C1 segment of cervical spinal cord (tissue), 14 donors: ENCODE measurements at regions not wholly inside any gene's neighbourhood (a gene's known extent, or its start where the extent isn't known, plus 50 kb on each side); places are given as distances from the start of the nearest gene placed in this dataset.
"Not testable (repeated sequence)": the region's sequence is repeated elsewhere in the genome, so short reads cannot be mapped to it uniquely, and the experiment has no call there.

Source experiments
- DNase-seq, 14 donors: peaks; one replicate each; lab custom pipeline; 2025; lab: John Stamatoyannopoulos, UW

DNA sequence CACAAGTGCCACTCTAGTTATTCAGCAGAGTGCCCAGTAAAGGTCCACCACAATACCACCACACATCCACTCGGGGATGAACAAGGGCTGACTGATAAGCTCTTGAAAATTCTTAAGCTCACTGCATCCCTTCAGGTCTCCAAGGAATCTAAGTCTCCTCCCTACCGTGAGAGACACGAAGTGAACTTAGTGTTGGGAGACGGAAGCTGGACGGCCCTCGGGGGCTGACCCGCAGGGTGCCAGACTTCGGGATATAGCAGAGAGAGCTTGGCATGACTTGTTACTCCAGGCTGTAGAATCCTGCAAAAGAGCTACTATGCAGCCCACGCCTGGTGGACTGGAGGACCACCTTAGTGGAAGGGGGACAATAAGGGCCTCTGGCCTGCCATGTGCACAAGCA lies 75.1 kb downstream of the LYZL1 start:
- not testable (repeated sequence) for DNase-seq

DNA sequence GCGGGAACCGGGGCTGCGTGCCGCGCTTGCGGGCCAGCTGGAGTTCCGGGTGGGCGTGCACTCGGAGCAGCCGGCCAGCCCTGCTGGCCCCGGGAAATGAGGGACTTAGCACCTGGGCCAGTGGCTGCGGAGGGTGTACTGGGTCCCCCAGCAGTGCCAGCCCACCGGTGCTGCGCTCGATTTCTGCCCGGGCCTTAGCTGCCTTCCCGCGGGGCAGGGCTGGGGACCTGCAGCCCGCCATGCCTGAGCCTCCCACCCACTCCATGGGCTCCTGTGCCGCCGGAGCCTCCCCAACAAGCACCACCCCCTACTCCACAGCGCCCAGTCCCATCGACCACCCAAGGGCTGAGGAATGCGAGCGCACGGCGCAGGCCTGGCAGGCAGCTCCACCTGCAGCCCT lies 77.3 kb downstream of the LYZL1 start:
- DNase-seq = not testable (repeated sequence)

DNA sequence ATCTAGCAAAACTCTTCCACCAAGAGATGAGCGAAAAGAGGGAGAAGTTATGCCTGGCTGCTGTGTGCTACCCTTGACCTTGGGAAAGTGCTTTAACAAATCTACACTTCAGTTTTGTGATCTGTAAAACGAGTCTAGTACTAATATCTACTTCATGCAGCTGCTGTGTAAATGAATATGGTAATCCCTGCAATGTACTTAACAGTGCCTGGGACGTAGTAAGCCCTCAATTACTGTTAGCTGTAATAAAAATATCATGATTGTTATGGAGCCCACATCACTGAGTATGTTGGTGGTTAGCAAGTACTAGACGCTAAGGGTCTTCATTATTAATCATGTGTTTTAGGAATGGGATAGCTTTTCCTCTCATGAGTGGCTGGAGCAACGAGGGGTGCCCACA lies 80.5 kb downstream of the LYZL1 start:
- DNase-seq = no peak

DNA sequence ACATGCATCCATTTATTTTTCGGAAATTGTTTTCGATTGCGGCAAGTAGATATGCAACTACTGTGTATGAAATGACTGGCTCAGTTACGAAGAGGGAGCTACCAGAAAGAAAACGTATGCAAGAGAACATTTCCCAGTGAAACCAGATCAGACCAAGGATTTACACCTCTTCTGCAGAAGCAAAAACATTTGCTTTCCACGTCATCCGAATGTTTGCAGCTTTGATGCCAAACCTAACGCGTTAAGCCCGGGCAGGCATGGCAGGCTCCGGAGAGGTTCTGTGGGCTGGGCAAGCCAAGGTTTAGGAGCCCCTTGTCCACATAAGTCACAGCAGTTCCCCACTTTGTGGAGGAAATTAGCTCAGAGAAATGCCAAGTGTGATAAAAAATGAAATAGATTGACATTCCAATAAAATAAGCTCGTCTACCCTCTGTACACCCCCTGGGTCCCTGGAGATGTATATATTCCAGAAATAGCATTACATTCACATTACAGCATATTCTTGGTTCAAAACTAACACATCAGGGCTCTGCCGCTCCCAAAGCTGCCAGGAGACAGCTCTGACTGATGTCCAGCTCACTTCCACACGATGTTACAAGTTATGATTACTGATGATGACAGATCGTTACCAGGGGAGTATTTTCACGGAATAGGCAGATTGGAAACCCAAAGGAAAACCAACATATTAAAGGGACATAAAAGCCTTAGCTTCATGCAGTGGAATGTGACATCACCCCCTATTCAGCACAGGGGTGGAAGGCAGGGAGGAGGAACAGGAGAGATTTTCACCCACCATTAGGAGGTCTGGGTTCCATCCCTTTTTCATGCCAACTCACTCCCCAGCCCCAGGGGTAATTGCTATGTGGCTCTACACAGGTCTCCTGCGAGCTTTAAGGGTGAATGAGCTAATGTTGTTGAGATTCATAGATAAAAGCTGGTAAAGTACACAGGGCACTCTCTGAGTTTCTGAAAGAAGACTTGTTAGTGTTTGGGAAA lies 81.5 kb downstream of the LYZL1 start:
- DNase-seq = no peak

DNA sequence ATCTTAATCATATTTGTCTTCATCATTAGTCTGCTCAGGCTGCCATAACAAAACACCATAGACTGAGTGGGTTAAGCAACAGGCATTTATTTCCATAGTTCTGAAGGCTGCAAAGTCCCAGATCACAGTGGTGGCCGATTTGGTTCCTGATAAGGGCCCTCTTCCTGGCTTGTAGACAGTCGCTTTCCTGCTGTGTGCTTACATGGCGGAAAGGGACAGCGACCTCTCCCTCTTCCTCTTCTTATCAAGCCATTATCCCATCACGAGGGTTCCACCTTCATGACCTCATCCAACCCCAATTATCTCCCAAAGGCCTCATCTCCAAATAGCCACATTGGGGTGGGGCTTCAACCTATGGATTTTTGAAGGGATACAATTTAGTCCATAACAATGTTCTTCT lies 84.0 kb downstream of the LYZL1 start:
- DNase-seq = no peak

DNA sequence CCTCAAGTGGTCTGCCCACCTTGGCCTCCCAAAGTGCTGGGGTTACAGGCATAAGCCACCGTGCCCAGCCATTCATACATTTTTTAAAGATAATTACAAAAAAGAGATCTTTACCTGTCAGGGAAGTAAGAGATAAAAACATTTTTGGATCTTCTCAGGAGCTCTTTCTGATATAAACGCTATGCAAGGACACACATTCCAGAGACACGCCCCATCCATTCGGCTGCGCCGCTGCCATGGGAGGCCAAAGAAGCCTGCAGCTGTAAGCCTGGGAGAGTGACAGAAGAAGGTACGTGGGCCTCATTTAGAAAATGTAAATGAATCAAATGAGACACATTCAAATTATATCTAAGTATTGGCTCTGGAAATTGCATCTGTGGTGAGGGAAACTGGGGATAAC lies 85.3 kb downstream of the LYZL1 start:
- DNase-seq = no peak

DNA sequence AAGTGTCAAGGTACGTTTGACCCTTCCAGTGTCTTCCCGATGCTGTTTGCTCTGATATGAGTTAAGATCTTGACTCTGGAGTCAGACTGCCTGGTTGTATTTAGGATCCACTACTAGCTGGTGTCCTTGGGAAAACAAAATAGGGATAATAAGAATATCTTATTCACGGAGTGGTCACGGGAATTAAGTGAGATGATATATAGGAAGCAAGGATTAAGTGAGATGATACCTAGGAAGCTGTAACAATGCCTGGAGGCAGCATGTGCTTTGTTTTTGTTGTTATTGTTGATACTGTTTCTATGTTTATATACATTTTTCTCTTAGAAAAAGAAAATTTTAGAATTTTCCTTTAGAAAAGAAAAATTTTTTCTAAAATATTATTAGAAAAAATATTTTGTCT lies 87.0 kb downstream of the LYZL1 start:
- no peak for DNase-seq

DNA sequence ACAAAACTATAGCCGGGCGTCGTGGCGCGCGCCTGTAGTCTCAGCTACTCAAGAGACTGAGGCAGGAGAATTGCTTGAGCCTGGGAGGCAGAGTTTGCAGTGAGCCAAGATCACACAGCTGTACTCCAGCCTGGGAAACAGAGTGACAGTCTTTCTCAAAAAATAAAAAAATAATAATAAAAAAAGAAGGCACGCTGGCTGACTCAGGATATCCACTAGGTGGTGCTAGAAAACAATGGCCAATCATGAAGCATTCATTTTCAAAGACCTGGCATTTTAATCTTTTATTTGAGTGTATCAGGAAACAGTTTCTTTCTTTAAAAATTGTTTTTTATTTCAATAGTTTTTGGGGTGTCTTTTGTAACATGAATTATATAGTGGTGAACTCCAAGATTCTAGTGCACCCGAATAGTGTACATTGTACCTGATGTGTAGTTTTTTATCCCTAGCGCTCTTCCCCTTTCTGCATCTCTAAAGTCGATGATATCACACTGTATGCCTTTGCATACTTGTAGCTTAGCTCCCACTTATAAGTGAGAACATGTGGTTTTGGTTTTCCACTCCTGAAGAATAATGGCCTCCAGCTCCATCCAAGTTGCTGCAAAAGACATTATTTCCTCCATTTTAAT lies 88.6 kb downstream of the LYZL1 start:
- no peak for DNase-seq

DNA sequence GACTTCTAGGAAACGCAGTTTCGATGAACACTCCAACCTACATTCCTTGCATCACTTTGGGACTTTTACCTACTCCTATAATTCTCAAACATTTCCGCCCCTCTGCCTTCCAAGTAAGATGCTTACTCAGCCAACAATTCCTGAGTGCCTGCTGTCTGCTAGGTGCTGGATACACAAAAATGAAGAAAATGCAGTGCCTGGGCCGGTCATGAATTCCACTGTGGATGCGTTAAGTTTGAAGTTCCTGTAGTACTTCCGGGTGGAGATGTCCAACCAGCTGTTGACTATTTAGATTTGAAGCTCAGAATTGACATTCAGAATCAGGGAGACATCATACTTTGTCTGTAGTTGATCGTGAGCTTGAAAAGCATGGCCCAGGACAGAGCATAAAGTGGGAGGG lies 89.2 kb downstream of the LYZL1 start:
- no peak for DNase-seq

DNA sequence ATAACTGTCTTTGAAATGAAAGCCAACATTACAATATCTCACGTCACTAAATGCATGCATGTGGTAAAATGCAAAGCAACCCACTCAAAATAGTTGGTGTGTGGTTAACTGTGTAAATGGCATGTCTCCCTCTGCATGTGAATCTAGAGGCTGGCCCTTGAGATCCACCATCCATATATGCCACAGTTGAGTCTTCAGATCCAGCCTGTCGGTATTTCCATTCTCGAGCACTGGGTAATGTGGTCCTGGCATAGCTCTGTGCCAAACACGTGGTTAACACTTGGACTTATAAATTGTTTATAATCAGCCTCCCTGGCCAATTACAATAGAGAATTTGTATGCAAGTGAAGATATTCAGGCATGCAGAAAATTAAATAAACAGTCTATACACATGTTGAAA lies 90.3 kb downstream of the LYZL1 start:
- DNase-seq = no peak

DNA sequence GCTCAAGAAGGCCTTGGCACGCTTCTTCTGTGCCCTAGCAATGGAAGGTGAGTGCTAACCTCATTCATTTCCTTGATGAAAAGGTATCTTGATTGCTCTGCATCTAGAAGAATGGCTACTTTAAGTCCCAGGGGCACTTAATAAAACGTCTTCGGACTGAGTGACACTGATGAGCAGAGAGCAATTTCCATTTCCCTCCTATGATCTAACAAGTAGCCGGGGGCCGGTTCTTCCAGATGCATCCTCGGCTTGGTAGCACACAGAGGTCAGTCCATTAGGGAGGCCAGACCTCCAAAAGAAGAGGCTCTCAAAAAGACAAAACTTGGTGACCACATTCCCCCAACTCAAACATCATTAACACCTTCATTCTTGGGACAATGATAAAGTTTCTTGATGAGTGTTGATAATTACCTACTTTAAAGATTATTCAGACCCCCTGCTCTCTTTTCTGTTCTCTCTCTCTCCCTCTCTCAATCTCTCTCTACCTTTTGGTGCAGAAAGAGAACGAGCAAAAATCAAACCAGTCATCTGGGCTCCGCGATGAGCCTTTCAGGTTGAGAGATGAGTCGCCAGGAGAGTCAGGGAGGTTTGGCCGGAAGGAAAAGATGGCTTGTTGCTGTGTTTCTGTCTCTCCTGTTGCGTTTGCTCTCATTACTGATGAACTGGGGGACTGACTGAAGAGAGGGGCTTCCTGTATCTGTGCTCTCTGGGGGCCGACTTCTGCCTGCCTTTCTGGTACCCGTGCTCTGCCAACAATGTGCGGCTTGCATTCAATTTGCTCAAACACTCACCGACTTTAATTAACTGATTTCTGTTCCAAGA lies 91.1 kb downstream of the LYZL1 start:
- not testable (repeated sequence) for DNase-seq

DNA sequence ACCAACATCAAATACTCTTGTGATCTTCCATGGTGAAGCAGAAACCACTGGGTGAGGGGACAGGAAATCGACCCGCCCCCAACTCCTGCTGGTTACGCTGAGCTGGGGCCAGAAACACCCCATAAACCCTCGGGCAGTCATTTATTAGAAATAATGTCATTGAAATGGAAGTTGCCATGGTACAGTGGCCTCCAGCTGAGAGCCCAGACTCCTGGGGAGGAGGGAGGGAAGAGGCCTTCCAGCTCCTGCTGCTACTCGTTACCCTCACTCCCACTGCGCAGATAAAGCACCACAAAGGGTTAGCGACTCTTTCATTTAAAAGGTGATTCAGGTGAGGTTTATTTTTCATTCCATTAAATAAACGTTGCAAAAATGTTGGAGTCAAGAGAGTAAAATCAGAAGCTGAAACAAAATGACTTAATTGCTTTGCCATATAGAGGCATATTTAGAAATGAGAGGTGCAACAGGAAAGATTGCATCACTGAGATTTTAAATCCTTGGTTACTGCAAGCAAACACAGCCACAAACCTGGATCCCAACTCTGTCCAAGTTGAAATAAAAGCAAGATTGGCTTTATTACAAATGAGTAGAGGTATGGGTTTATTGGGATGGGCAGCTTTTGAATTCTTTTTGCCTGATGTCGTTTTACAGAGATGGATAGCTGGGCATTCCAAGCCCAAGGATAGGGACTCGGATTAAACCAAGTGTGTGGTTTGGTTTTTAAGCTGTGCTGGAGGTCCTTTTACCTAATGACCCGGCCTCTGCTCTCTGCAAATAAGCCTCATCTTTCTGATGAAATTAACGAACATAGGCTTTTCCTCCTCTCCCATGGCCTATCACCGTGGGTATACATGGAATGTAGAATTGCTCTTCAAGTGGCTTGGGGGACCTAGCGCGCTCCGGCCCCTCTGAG lies 92.0 kb downstream of the LYZL1 start:
- DNase-seq = not testable (repeated sequence)

DNA sequence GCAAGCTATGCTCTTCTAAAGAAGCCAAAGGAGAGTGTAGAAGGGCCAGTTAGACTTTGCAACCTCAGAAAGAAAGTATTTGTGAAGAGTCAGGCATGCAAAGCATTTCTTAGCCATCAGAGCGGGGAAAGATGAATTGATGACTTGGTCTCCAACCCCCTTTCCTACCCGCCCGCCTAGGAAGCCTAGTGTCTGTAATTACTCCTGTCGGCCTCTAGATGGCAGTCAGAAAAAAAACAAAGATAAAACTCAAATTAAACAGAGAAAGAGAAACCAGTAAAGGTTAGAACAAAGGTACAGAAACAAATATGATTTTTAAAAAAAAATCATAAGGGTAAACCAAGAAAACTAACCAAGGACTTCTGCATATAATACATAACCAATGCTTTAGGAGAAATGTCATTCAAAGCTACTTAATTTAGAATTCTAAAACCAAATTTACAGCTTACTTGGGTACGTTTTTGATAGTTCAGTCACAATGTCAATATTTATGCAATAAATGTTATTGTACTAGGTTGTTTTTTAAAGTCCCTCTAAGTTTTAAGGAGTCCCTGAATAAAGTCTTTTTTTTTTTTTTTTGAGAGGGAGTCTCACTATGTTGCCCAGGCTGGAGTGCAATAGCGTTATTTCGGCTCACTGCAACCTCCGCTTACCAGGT lies 97.6 kb downstream of the LYZL1 start:
- DNase-seq = peak in 2 of 14 donors; percentile 1 to 4

DNA sequence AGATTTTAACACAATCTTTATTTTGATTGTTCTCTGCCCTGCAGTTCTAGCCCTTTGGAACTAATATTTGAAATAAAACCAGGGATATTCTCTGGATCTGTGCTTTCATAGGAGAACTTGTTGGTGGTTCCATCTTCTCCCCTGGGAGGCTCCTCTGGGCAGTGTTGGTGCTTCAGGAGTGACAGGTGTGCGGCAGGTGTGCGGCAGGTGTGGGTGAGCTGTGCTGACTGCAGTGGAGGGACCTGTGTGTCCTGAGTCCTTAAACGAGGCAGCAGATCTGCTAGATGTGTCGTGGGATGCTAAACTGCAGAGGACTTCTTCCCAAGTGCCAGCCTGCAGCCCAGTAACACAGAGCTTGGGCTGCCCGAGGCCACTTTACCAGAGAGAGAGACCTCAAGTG lies 98.4 kb downstream of the LYZL1 start:
- no peak for DNase-seq

DNA sequence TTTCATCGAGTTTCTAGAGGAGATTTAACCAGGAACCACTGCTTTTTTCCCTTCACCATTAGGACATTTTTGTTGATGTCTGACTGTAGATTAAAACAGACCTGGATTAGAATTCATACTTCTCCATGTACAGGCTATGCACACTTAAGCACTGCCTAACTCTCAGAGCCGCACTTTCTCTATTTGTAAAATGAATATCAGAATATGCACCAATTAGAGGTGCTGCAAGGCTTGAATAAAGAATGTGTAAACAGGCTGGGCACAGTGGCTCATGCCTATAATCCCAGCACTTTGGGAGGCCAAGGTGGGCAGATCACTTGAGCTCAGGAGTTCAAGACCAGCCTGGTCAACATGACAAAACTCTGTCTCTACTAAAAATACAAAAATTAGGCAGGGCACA lies 99.2 kb downstream of the LYZL1 start:
- not testable (repeated sequence) for DNase-seq

DNA sequence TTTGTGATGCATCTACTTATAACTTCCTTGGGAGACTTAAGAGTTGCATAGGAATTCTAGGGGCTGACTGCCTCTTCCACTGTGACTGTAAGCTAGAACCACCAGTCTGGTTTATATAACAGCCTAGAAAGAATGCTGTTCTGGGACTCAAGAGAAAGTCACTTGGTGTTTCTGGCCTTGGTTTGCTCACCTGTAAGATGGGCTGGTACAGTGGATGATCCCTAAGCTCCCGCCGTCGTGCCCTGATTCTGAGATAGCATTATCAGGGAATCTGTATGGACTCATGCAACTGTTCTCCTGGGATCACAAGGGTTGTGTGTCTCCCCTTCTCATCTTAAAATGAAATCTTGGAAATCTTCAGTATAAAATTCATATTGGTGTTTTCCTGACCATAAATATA lies 100.6 kb downstream of the LYZL1 start:
- no peak for DNase-seq

DNA sequence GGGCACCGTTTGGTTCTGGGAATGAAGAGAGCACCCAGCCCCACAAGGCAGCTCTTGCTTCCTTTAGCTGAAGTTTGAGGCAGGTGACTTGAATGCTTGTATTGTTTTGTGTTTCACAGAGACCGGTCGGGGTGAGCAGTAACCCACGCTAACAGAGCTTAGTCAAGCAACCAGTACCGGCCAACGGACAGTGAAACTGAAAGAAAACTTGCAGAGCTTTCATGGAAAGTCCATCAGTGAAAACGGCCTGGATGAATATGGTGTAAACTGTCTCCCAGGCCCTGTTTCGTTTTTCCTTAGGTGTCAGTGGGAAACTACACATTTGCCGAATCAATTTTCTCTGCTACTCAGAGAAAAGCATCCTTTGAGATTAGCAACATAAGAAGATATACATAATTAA lies 101.1 kb downstream of the LYZL1 start:
- DNase-seq = no peak

DNA sequence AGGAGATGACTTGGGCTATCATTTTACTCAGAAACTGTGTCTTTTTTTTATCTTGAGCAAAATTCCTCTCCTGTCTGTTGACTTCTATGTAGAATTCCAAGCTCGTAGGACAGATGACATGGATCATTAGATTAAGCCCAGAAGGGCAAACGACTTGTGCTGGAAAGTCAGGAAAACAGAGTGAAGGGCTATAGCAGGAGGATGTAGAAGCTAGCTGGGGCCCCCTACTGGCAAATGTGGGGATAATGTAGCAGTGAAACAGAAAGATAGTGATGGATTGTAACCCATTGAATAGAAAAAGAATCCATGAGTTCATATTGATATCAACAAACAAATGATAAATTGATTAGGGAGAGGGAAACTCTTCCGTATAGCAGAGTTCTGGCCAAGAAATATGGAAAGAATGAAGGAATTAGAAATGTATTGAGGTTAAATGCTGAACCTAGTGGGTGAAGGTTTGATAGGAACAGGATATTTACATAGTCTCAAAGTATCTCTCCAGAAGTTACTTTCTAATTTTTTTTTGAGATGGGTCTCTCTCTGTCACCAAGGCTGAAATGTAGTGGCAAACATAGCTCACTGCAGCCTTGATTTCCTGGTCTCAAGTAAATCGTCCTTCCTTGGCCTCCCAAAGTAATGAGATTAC lies 103.6 kb downstream of the LYZL1 start:
- peak in 2 of 14 donors; percentile 1 to 11 for DNase-seq

DNA sequence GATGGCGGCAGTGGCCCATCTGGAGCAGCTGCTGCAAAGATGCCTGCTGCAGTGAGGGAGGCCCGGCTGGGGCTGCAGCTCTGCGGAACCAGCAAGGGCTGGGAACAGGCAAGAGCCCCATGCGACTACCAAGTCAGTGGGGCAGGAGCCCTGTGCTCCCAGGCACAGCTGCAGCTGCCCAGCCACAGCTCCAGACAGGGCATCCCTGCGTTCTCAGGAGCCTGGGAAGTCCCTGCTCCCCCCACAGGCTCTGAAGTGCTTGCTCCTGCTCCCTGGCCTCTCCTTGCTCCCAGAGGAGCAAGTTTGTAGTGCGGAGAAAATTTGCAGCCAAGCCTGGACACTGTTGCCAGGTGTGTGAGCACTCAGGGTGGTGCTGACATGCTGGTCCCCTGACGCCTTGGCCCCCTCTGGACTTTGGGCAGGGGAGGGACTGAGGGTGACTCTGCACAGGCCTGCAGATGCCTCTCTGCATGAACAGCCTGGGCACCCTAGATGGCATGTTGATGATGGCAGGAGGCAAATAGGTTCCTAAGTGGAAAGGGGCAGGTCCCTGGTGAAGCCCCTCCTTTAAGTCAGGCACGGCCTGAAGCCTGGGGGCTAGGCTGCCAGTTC lies 105.6 kb downstream of the LYZL1 start:
- no peak for DNase-seq

DNA sequence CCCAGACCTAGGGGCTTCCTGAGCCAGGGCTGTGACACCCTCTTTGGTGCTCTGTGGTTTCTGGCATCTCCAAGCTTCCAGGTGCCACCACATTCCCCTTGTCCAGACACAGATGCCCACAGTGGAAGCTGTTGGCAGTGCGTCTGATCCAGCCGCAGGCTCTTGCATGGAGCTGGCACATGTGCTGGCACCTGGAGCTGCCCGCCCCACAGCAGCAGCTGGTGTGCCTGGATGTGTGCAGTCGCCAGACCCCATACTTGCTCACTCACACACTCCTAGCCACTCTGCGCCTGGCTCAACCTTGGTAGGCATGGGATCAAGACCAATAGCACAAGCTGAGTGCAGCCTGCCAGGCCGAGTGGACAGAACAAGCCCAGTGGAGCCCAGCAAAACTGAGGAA lies 106.5 kb downstream of the LYZL1 start:
- no peak for DNase-seq
